ENCODE measurements at regions not wholly inside any gene's neighbourhood (a gene's known extent, or its start where the extent isn't known, plus 50 kb on each side); places are given as distances from the start of the nearest gene placed in this dataset.

DNA sequence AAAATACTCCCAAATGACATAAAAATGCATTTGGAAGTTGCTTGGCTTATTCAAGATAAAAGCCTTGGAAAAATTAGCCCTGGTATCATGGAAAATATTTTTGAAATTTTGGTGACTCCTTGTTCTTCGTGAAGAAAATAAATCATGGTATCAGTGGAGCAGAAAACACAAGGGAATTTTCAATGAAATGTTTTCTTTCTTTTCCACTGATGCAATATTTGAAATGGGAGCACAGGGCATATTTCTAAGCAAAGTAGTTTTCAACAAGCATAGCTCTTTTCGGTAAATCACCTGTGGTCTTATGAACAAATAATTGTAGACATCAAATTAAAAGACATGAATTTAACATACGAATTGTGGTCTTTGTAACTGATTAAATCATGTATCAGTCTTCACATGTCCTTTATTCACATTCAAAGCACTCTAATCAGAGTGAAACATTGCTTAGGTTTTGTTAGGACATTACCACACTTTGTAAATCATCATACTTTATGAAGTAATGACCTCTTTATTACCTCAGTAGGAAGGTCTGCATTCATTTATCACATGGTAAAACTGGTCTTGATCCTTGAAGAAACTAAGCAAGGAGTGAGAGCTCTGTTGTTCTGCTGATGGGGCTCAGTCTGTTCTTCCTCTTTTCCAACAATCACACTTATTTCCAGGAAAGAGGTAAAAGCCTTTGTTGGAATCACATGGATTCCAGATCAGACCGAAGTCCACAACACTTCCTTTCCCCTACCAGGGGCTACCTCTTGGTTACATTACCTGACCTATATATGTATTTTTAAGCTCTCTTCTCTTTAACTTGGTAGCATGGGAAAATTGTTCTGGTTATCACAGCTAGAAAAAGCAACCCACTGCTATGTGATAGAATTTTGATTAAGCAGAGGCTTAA lies 413.5 kb upstream of the THBS1 start:
- TF ChIP-seq POLR2AphosphoS5 (IDR thresholded peaks at IDR 0.05) (no peak), POLR2A (IDR thresholded peaks at IDR 0.05) (no peak)

Measured in spleen (tissue), 3 donors.